ENCODE measurements at regions not wholly inside any gene's neighbourhood (a gene's known extent, or its start where the extent isn't known, plus 50 kb on each side); places are given as distances from the start of the nearest gene placed in this dataset.
"Not testable (repeated sequence)": the region's sequence is repeated elsewhere in the genome, so short reads cannot be mapped to it uniquely, and the experiment has no call there.

- DNase-seq (ENCODE audit: insufficient read length, low spot score) (no peak), FAIRE-seq (no peak)
Observed at GRCh38 chr4:156420623-156421022, 467.0 kb upstream of the CTSO start.

DNA sequence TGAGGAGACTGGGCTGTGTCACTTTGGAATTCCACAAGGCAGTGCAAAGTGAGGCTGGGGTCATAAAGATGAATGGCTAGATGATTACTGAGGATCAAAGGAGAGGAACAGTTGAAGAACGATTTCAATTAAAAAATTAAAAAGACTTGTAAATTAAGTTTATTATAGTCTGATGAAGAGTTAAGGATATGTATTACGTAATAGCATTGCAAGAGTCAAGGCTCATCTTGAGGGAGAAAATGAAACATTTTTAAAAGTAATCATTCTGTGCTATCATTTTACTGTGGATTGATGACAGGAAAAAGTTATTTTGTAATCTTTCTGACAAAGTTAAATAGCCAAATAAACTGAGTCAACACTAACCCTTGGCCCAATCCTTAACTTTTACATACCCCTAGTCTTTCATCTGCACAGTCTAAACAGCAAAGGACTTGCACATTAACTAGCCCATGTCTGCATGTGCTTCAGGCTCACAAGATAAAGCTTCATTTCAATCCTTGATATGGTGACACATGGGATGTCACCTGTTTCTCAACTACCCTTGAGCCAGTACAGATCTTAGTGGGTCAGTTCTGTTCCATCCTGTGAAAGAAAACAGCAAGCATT lies 465.5 kb upstream of the CTSO start:
- DNase-seq (ENCODE audit: insufficient read length, low spot score) (no peak), FAIRE-seq (no peak)

- no peak for DNase-seq (ENCODE audit: insufficient read length, low spot score)
- no peak for FAIRE-seq
Observed at GRCh38 chr4:156414406-156414805, 460.7 kb upstream of the CTSO start.

GRCh38 chr4:156413239-156414135 lies 459.8 kb upstream of the CTSO start:
- FAIRE-seq: no peak
- DNase-seq (ENCODE audit: insufficient read length, low spot score): no peak

GRCh38 chr4:156411531-156411930 lies 457.9 kb upstream of the CTSO start:
- no peak for FAIRE-seq
- DNase-seq (ENCODE audit: insufficient read length, low spot score): no peak

DNA sequence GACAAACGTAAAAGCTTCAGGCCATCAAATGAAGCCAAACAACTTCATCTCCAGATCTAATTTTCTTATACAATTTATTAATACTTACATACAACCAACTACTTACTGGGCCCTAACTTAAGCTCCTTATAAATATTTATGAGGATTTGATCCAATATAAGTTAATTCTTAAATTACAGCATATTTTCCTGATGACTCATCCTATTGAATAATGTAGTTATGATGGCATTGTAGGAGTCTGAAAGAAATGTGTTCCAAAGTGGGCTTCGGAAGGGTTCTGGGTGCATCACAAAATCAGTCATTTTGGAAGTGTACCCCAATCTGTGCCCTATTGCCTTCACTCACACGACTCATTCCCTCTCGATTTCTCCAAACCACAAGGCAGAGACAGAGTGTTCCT lies 455.1 kb upstream of the CTSO start:
- no peak for DNase-seq (ENCODE audit: insufficient read length, low spot score)
- FAIRE-seq: no peak

DNA sequence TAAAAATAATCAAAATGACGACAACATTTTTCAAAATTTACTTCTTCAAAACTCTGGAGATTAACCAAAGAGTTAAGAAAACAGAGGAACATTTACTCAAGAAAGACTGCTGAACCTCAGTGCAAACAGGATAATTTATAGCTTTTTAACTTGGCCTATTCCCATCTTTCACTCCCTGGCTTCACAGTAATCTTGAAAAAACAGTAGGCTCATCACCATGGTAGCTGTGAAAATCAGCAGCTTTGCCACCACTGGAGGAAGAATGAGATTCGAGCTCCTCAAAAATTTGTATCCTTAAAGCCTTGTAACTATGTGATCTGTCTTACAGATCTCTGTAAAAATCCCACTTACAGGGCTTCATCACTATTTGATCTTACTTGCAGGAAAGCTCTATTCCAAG lies 447.7 kb upstream of the CTSO start:
- FAIRE-seq (no peak), DNase-seq (ENCODE audit: insufficient read length, low spot score) (no peak)

GRCh38 chr4:156396534-156396933 lies 442.9 kb upstream of the CTSO start:
- FAIRE-seq (no peak), DNase-seq (ENCODE audit: insufficient read length, low spot score) (no peak)

- DNase-seq (ENCODE audit: insufficient read length, low spot score) (no peak), FAIRE-seq (no peak)
Observed at GRCh38 chr4:156391325-156391653, 437.6 kb upstream of the CTSO start.

- FAIRE-seq (no peak), DNase-seq (ENCODE audit: insufficient read length, low spot score) (no peak)
Observed at GRCh38 chr4:156390599-156391324, 437.1 kb upstream of the CTSO start.

DNA sequence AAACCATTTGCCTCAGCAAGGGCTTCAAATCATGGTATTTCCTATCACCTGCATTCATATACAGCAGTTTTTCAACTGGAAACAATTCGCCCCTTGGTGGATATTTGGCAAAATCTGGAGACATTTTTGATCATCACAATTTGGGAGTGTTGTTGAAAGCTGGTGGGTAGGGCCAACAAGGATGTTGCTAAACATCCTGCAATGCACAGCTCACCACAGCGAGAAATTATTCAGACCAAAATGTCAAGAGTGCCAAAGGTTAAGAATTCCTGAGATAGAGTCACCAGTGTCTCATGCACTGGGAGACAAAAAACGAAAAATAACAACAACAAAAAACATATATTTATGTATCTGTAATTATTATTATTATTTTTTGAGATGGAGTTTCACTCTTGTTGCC lies 435.2 kb upstream of the CTSO start:
- DNase-seq (ENCODE audit: insufficient read length, low spot score) (peak; percentile 24), FAIRE-seq (no peak)

GRCh38 chr4:156378033-156378665 lies 424.5 kb upstream of the CTSO start:
- FAIRE-seq (peak; percentile 9), DNase-seq (ENCODE audit: insufficient read length, low spot score) (peak; percentile 25)

- DNase-seq (ENCODE audit: insufficient read length, low spot score): peak; percentile 21
- no peak for FAIRE-seq
Observed at GRCh38 chr4:156377036-156377710, 423.5 kb upstream of the CTSO start.

GRCh38 chr4:156374894-156375293 lies 421.2 kb upstream of the CTSO start:
- no peak for FAIRE-seq
- DNase-seq (ENCODE audit: insufficient read length, low spot score): no peak

GRCh38 chr4:156374069-156374468 lies 420.4 kb upstream of the CTSO start:
- no peak for DNase-seq (ENCODE audit: insufficient read length, low spot score)
- FAIRE-seq: no peak

DNA sequence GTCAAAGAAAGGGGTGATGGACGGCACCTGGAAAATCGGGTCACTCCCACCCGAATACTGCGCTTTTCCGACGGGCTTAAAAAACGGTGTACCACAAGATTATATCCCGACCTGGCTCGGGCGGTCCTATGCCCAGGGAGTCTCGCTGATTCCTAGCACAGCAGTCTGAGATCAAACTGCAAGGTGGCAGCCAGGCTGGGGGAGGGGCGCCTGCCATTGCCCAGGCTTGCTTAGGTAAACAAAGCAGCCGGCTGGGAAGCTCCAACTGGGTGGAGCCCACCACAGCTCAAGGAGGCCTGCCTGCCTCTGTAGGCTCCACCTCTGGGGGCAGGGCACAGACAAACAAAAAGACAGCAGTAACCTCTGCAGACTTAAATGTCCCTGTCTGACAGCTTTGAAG lies 413.8 kb upstream of the CTSO start:
- not testable (repeated sequence) for FAIRE-seq; DNase-seq (ENCODE audit: insufficient read length, low spot score)

- FAIRE-seq: no peak
- no peak for DNase-seq (ENCODE audit: insufficient read length, low spot score)
Observed at GRCh38 chr4:156362581-156362980, 408.9 kb upstream of the CTSO start.

- peak; percentile 5 for DNase-seq (ENCODE audit: insufficient read length, low spot score)
- FAIRE-seq: peak; percentile 49
Observed at GRCh38 chr4:156347412-156348075, 393.9 kb upstream of the CTSO start.

GRCh38 chr4:156346959-156347385 lies 393.3 kb upstream of the CTSO start:
- FAIRE-seq (no peak), DNase-seq (ENCODE audit: insufficient read length, low spot score) (no peak)

DNA sequence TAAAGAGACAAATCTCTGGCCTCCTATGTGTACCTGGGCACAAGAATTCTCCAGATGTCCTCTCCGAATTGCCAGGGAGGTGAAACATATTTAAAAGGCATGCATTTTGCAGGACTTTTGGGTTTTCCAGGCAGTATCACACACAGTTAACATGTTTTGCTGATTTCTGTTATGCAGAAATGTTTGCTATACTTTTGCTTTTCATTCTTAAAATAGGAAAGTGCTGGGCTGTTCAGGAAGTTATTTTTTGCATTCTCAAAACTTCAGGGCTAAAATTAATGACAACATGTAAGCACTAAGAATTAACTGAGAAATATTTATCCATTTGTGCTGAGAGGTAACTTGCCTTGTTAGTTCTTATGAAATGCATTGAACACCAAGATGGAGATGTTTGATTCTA lies 390.7 kb upstream of the CTSO start:
- FAIRE-seq (no peak), DNase-seq (ENCODE audit: insufficient read length, low spot score) (no peak)

Data from HTR-8/SVneo (cell line).